Neural cell (in vitro differentiated cells): ENCODE measurements at regions not wholly inside any gene's neighbourhood (a gene's known extent, or its start where the extent isn't known, plus 50 kb on each side); places are given as distances from the start of the nearest gene placed in this dataset.

Experiments used
- H2AFZ ChIP-seq: fragments of 200-600, 300-800 bp; sonication (generic), shearing (Covaris generic); 2 replicates; pipeline ENCODE4 v1.6.0; 2014; ENCODE audit warnings: low read depth, mild to moderate bottlenecking, antibody characterized with exemption, low read length, moderate library complexity
- H3F3A ChIP-seq: fragments of 200-600 bp; shearing (Covaris generic); 2 replicates; pipeline ENCODE4 v1.6.1; 2016; ENCODE audit warnings: mild to moderate bottlenecking, moderate library complexity, mixed read lengths, antibody characterized with exemption, low read length; ENCODE audit not compliant: insufficient read depth, poor library complexity, severe bottlenecking
- H3K27ac ChIP-seq: fragments of 200-600, 300-800 bp; sonication (generic), shearing (Covaris generic); 2 replicates; pipeline ENCODE4 v1.5.1; 2014; ENCODE audit warnings: mild to moderate bottlenecking, low read length, moderate library complexity
- H3K27me3 ChIP-seq: fragments of 300-800, 200-600 bp; sonication (generic), shearing (Covaris generic); 2 replicates; pipeline ENCODE4 v1.6.0; 2014; ENCODE audit warnings: mild to moderate bottlenecking, low read depth, low read length, moderate library complexity; ENCODE audit not compliant: insufficient read depth
- H3K36me3 ChIP-seq: fragments of 300-800, 200-600 bp; sonication (generic), shearing (Covaris generic); 2 replicates; pipeline ENCODE4 v1.5.1; 2014; ENCODE audit warnings: mild to moderate bottlenecking, antibody characterized with exemption, low read length, moderate library complexity; ENCODE audit not compliant: insufficient read depth
- H3K4me2 ChIP-seq: fragments of 300-800, 200-600 bp; sonication (generic), shearing (Covaris generic); 2 replicates; pipeline ENCODE4 v1.6.0; 2014; ENCODE audit warnings: mild to moderate bottlenecking, low read length
- H3K4me3 ChIP-seq: fragments of 300-800, 200-600 bp; sonication (generic), shearing (Covaris generic); 2 replicates; pipeline ENCODE4 v1.5.1; 2014; ENCODE audit warnings: mild to moderate bottlenecking, low read length, moderate library complexity
- H3K79me2 ChIP-seq: fragments of 200-600 bp; shearing (Covaris generic); replicated peaks from 2 replicates; pipeline ENCODE4 v1.6.0; 2014; ENCODE audit warnings: mild to moderate bottlenecking, low read length, moderate library complexity; ENCODE audit not compliant: insufficient read depth
- H3K9ac ChIP-seq: fragments of 300-800, 200-600 bp; sonication (generic), shearing (Covaris generic); 2 replicates; pipeline ENCODE4 v1.6.1; 2016; ENCODE audit warnings: mild to moderate bottlenecking, low read length, mixed read lengths
- H3K9me2 ChIP-seq: fragments of 200-600 bp; shearing (Covaris generic); 2 replicates; pipeline ENCODE4 v1.6.1; 2016; ENCODE audit warnings: mild to moderate bottlenecking, low read length, mixed read lengths; ENCODE audit not compliant: insufficient read depth
- H3K9me3 ChIP-seq: fragments of 200-600, 300-800 bp; sonication (generic), shearing (Covaris generic); 2 replicates; pipeline ENCODE4 v1.6.1; 2016; ENCODE audit warnings: mild to moderate bottlenecking, mixed run types, low read length, moderate library complexity, mixed read lengths
- H4K20me1 ChIP-seq: fragments of 200-600 bp; shearing (Covaris generic); 2 replicates; pipeline ENCODE4 v1.6.1; 2016; ENCODE audit warnings: mild to moderate bottlenecking, mixed run types; ENCODE audit not compliant: insufficient read depth
- CTCF ChIP-seq: fragments of 450-650 bp; IDR thresholded peaks from 2 replicates; pipeline ENCODE4 v1.5.1; 2014; ENCODE audit warnings: antibody characterized with exemption, mild to moderate bottlenecking, moderate library complexity; ENCODE audit not compliant: poor library complexity, severe bottlenecking
- EP300 ChIP-seq: fragments of 450-650 bp; conservative IDR thresholded peaks from 2 replicates; pipeline ENCODE4 v1.6.1; 2014; ENCODE audit warnings: antibody characterized with exemption, mild to moderate bottlenecking, moderate library complexity; ENCODE audit not compliant: poor library complexity, severe bottlenecking
- EZH2 ChIP-seq: fragments of 200-600, 300-800 bp; shearing (Covaris generic), sonication (generic); IDR thresholded peaks from 2 replicates; pipeline ENCODE4 v1.6.1; 2014; ENCODE audit warnings: antibody characterized with exemption, low read length, borderline replicate concordance, mild to moderate bottlenecking; ENCODE audit not compliant: insufficient read depth, poor library complexity, severe bottlenecking
- MXI1 ChIP-seq: fragments of 450-650 bp; conservative IDR thresholded peaks from 2 replicates; pipeline ENCODE4 v1.6.1; 2014; ENCODE audit warnings: antibody characterized with exemption, mild to moderate bottlenecking; ENCODE audit not compliant: poor library complexity, severe bottlenecking
- POLR2AphosphoS5 ChIP-seq: IDR thresholded peaks from 2 replicates; pipeline ENCODE4 v1.6.1; 2012
- RAD21 ChIP-seq: fragments of 450-650 bp; conservative IDR thresholded peaks from 2 replicates; pipeline ENCODE4 v1.6.1; 2014; ENCODE audit warnings: antibody characterized with exemption, mild to moderate bottlenecking, moderate library complexity
- SMC3 ChIP-seq: fragments of 450-650 bp; conservative IDR thresholded peaks from 2 replicates; pipeline ENCODE4 v1.6.1; 2014; ENCODE audit warnings: antibody characterized with exemption, mild to moderate bottlenecking, moderate library complexity; ENCODE audit not compliant: poor library complexity
- TAF1 ChIP-seq: IDR thresholded peaks from 2 replicates; pipeline ENCODE4 v1.6.1; 2012; ENCODE audit warnings: low read depth
- TF ChIP-seq, protein P1 (sequence below): IDR thresholded peaks from 2 replicates; pipeline ENCODE4 v1.6.1; 2012; ENCODE audit warnings: borderline replicate concordance

- Histone ChIP-seq H3K27me3 (no peaks in the 10 kb centered on the region), H2AFZ (no peak overlapping the region), H3K9me2 (no peaks in the 10 kb centered on the region), H3K36me3 (no peaks in the 10 kb centered on the region), H3K9me3 (no peaks in the 10 kb centered on the region), H4K20me1 (no peaks in the 10 kb centered on the region), H3K4me2 (no peak overlapping the region), H3K4me3 (no peak overlapping the region), H3K27ac (no peak overlapping the region), H3K9ac (no peak overlapping the region), H3K79me2 (no peaks in the 10 kb centered on the region), H3F3A (no peaks in the 10 kb centered on the region)
- TF ChIP-seq POLR2AphosphoS5 = no peak
- no peak for TF ChIP-seq SMC3
- no peak for TF ChIP-seq EZH2
- TF ChIP-seq TAF1 = no peak
- no peak for TF ChIP-seq EP300
- no peak for TF ChIP-seq RAD21
- TF ChIP-seq MXI1 = no peak
- TF ChIP-seq CTCF = no peak
- TF ChIP-seq, protein P1, sequence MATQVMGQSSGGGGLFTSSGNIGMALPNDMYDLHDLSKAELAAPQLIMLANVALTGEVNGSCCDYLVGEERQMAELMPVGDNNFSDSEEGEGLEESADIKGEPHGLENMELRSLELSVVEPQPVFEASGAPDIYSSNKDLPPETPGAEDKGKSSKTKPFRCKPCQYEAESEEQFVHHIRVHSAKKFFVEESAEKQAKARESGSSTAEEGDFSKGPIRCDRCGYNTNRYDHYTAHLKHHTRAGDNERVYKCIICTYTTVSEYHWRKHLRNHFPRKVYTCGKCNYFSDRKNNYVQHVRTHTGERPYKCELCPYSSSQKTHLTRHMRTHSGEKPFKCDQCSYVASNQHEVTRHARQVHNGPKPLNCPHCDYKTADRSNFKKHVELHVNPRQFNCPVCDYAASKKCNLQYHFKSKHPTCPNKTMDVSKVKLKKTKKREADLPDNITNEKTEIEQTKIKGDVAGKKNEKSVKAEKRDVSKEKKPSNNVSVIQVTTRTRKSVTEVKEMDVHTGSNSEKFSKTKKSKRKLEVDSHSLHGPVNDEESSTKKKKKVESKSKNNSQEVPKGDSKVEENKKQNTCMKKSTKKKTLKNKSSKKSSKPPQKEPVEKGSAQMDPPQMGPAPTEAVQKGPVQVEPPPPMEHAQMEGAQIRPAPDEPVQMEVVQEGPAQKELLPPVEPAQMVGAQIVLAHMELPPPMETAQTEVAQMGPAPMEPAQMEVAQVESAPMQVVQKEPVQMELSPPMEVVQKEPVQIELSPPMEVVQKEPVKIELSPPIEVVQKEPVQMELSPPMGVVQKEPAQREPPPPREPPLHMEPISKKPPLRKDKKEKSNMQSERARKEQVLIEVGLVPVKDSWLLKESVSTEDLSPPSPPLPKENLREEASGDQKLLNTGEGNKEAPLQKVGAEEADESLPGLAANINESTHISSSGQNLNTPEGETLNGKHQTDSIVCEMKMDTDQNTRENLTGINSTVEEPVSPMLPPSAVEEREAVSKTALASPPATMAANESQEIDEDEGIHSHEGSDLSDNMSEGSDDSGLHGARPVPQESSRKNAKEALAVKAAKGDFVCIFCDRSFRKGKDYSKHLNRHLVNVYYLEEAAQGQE = no peak
Measured at GRCh38 chr16:8375232-8375587, 215.1 kb downstream of the TMEM114 start.

DNA sequence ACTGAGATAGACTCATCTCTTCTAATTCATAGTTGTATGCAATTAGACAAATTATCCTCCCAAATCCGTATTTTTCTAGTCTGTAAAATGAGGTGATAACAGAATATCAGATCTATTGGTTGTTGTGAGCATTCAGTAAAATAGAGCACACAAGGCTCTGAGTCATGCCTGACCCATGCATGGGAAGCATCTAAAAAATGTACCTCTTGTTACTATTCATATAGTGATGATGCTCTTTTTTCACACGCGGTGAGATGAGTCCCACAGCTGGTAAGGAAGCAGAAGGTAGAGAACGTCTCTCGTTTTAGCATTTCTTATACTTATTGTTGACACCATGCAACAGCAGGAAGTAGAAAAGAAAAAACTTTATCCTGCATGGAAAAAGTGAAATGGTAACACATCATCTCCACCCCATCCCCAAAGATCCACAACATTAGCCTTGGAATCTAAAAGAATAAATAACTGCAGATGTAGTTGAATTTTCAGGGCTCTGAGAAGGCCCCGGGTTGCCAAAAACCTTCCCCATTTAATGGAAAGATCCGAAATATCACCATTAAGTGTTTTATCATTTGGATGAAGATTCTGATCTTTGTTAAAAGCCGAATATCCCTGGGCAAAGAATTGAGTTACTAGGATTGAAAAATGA, 215.6 kb downstream of the TMEM114 start:
- Histone ChIP-seq H3K27ac (no peak overlapping the region), H3K36me3 (no peaks in the 10 kb centered on the region), H3K4me3 (no peak overlapping the region), H3K9me2 (no peaks in the 10 kb centered on the region), H3K9me3 (no peaks in the 10 kb centered on the region), H3K27me3 (no peaks in the 10 kb centered on the region), H4K20me1 (no peaks in the 10 kb centered on the region), H3F3A (no peaks in the 10 kb centered on the region), H3K79me2 (no peaks in the 10 kb centered on the region), H3K4me2 (no peak overlapping the region), H2AFZ (no peak overlapping the region), H3K9ac (no peak overlapping the region)
- TF ChIP-seq RAD21 (no peak), EP300 (no peak), CTCF (no peak), SMC3 (no peak), MXI1 (no peak), TAF1 (no peak), POLR2AphosphoS5 (no peak), EZH2 (no peak)
- TF ChIP-seq, protein P1 = no peak
